ENCODE measurements at regions not wholly inside any gene's neighbourhood (a gene's known extent, or its start where the extent isn't known, plus 50 kb on each side); places are given as distances from the start of the nearest gene placed in this dataset.

GRCh38 chr12:115295886-115296285 lies 611.9 kb upstream of the TBX3 start:
- TF ChIP-seq CTCF (IDR thresholded peaks at IDR 0.05; ENCODE audit: low read depth, low read length, missing input control) (no peak), ATF3 (IDR thresholded peaks at IDR 0.05) (no peak), HNF4A (conservative IDR thresholded peaks at IDR 0.05) (no peak), NR2F2 (IDR thresholded peaks at IDR 0.05) (no peak), SP1 (IDR thresholded peaks at IDR 0.05) (no peak), JUND (IDR thresholded peaks at IDR 0.05) (no peak), ZBTB33 (IDR thresholded peaks at IDR 0.05) (no peak), RAD21 (IDR thresholded peaks at IDR 0.05) (no peak), RXRA (IDR thresholded peaks at IDR 0.05) (no peak), REST (IDR thresholded peaks at IDR 0.05) (no peak), EGR1 (IDR thresholded peaks at IDR 0.05; ENCODE audit: low read depth in 2 of 2) (no peak), TAF1 (conservative IDR thresholded peaks at IDR 0.05) (no peak), MAX (IDR thresholded peaks at IDR 0.05) (no peak), YY1 (IDR thresholded peaks at IDR 0.05) (no peak)

All from liver (tissue), 3 donors.